ENCODE measurements at regions not wholly inside any gene's neighbourhood (a gene's known extent, or its start where the extent isn't known, plus 50 kb on each side); places are given as distances from the start of the nearest gene placed in this dataset.
A peak's percentile ranks its signal among the peaks of the same experiment; 100 is the strongest.

DNA sequence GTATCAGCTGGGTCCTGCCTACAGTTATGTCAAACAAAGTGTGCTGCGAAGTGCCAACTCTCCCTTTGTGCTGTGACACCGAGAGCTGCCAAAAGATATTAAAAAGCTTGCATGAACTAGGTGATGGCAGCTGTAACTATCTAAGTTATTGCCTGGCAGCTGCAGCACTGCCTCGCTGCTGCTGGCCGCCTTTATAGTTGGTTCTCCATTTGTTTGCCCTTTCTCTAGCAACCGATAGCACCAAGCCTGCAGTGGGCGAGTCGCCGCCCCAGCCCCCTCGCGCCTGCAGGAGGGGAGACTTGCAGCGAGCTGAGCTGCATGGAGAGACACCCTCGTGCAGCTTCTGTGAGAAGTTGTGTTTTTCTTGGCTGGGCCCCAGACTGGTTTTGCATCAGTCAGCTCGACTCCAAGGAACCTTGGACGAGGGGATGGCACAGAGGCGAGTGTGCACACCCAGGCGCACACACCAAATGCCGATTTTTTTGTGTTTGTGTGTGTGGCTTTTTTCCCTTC, 330.6 kb downstream of the RPS6KC1 start:
- TF ChIP-seq ZNF512 (CRISPR knock-in tag; IDR thresholded peaks at IDR 0.05; ENCODE audit: borderline replicate concordance), result no peak
- no peak for TF ChIP-seq NR1H2 (CRISPR knock-in tag; IDR thresholded peaks at IDR 0.05)
- H3K9me3 Mint-ChIP-seq, result peaks cover 4% of the 10 kb centered on the region; the same call in 1 of the 2 replicates
- no peak overlapping the region for H3K27ac Mint-ChIP-seq
- ATAC-seq (peak; percentile 49; the same call in 1 of the 2 replicates), DNase-seq (ENCODE audit: low spot score) (no peak)
- POLR2A ChIA-PET, result interaction anchor here (0.6 kb wide), 1 partner anchor 552 kb away, joined by 5 read pairs; no protein-coding TSS in a partner anchor
- H3K36me3 Mint-ChIP-seq, result no peaks in the 10 kb centered on the region
- CTCF ChIA-PET, result interaction anchor here (1.2 kb wide), 1 partner anchor 38 kb away, joined by 3 read pairs; no protein-coding TSS in a partner anchor
- no peak overlapping the region for H3K4me3 Mint-ChIP-seq
- peaks cover 8% of the 10 kb centered on the region for H3K4me1 Mint-ChIP-seq
- no peaks in the 10 kb centered on the region for H3K27me3 Mint-ChIP-seq (ENCODE audit: low read depth)

- no peaks in the 10 kb centered on the region for H3K36me3 Mint-ChIP-seq
- H3K27me3 Mint-ChIP-seq (ENCODE audit: low read depth), result no peaks in the 10 kb centered on the region
- no peak for ATAC-seq
- peaks cover 4% of the 10 kb centered on the region; the same call in 1 of the 2 replicates for H3K9me3 Mint-ChIP-seq
- TF ChIP-seq FOXP1 (CRISPR knock-in tag; IDR thresholded peaks at IDR 0.05; ENCODE audit: borderline replicate concordance) (no peak), USF2 (CRISPR knock-in tag; IDR thresholded peaks at IDR 0.05) (no peak), ZBTB21 (CRISPR knock-in tag; IDR thresholded peaks at IDR 0.05; ENCODE audit: borderline replicate concordance) (no peak), IRF2 (CRISPR knock-in tag; IDR thresholded peaks at IDR 0.05; ENCODE audit: borderline replicate concordance, low read depth) (no peak), ZNF416 (CRISPR knock-in tag; IDR thresholded peaks at IDR 0.05) (no peak), RORB (CRISPR knock-in tag; IDR thresholded peaks at IDR 0.05) (no peak), ZNF281 (CRISPR knock-in tag; IDR thresholded peaks at IDR 0.05) (no peak), NR3C1 (CRISPR knock-in tag; conservative IDR thresholded peaks at IDR 0.05; ENCODE audit: low read depth) (no peak), KAT7 (CRISPR knock-in tag; IDR thresholded peaks at IDR 0.05; ENCODE audit: borderline replicate concordance) (no peak), ESRRA (CRISPR knock-in tag; IDR thresholded peaks at IDR 0.05; ENCODE audit: borderline replicate concordance) (no peak), ZNF317 (CRISPR knock-in tag; IDR thresholded peaks at IDR 0.05; ENCODE audit: borderline replicate concordance, low read depth) (no peak), PREB (CRISPR knock-in tag; IDR thresholded peaks at IDR 0.05; ENCODE audit: borderline replicate concordance) (no peak), ZNF423 (CRISPR knock-in tag; IDR thresholded peaks at IDR 0.05) (no peak), NFYB (CRISPR knock-in tag; conservative IDR thresholded peaks at IDR 0.05; ENCODE audit: low read depth) (no peak), ZNF263 (CRISPR knock-in tag; IDR thresholded peaks at IDR 0.05; ENCODE audit: low read depth) (no peak), MAX (CRISPR knock-in tag; IDR thresholded peaks at IDR 0.05) (no peak), NR2C2 (CRISPR knock-in tag; IDR thresholded peaks at IDR 0.05) (no peak)
- TF ChIP-seq, protein P1, sequence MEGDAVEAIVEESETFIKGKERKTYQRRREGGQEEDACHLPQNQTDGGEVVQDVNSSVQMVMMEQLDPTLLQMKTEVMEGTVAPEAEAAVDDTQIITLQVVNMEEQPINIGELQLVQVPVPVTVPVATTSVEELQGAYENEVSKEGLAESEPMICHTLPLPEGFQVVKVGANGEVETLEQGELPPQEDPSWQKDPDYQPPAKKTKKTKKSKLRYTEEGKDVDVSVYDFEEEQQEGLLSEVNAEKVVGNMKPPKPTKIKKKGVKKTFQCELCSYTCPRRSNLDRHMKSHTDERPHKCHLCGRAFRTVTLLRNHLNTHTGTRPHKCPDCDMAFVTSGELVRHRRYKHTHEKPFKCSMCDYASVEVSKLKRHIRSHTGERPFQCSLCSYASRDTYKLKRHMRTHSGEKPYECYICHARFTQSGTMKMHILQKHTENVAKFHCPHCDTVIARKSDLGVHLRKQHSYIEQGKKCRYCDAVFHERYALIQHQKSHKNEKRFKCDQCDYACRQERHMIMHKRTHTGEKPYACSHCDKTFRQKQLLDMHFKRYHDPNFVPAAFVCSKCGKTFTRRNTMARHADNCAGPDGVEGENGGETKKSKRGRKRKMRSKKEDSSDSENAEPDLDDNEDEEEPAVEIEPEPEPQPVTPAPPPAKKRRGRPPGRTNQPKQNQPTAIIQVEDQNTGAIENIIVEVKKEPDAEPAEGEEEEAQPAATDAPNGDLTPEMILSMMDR (IDR thresholded peaks at IDR 0.05), result no peak
- ChIA-PET POLR2A (no interaction called here), CTCF (no interaction called here)
- H3K27ac Mint-ChIP-seq, result no peak overlapping the region
- no peak for DNase-seq (ENCODE audit: low spot score)
- peaks cover 1% of the 10 kb centered on the region for H3K4me1 Mint-ChIP-seq
- H3K4me3 Mint-ChIP-seq, result no peak overlapping the region
Observed at GRCh38 chr1:213383465-213383864, 332.4 kb downstream of the RPS6KC1 start.
